ENCODE measurements at regions not wholly inside any gene's neighbourhood (a gene's known extent, or its start where the extent isn't known, plus 50 kb on each side); places are given as distances from the start of the nearest gene placed in this dataset.

DNA sequence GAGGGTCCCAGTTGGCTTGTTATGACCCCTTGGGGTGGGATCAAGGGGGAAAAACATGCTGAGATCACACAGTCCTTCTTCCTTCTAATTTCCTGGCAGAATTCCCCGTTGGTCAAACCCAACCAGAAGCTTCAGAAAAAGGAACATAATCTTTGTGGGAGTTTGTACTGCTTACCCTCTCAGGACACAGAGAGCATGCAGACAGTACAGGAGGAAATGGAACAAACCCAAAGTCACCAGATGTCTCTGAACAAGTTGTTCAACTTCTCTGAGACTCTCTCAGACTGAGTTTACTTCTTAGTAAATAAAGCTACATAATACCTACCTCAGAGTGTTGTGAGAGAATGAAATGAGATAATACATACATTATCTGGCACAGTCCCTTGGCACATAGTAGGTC, 181.1 kb upstream of the TSHZ2 start:
- TF ChIP-seq POLR2A (IDR thresholded peaks at IDR 0.05; ENCODE audit: low read depth, low read length) (no peak), POLR2AphosphoS5 (IDR thresholded peaks at IDR 0.05; ENCODE audit: low read depth, low read length) (no peak), TAF1 (IDR thresholded peaks at IDR 0.05; ENCODE audit: borderline replicate concordance, low read depth, low read length) (no peak)

Measured in GM12892 (cell line).